CD4-positive, alpha-beta T cell treated with Interleukin-21 for 1 hour (primary cell): ENCODE measurements at regions not wholly inside any gene's neighbourhood (a gene's known extent, or its start where the extent isn't known, plus 50 kb on each side); places are given as distances from the start of the nearest gene placed in this dataset.
"Not testable (repeated sequence)": the region's sequence is repeated elsewhere in the genome, so short reads cannot be mapped to it uniquely, and the experiment has no call there.

Experiments used
- DNase-seq: peaks from one replicate; pipeline ENCODE4 v3.0.0-alpha.2; 2020

DNA sequence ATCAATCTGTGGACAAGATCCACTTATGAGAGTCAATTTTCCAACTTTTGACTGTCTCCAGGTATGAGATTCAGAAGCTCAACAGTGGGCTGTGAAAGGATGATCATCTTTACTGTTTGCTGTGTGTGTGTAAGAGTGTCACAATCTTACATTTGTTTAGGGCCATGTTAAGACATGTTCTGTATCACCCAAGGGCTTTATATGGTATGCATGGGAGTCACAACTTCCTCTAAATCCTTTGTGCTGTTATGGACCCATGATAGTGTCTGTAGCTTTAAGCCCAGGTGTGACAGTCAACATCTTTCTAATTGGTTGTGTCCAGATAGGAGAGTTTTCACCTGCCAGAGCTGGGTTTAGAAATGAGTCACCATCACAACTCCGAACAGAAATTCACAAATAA, 70.2 kb downstream of the ZNF726 start:
- DNase-seq, result not testable (repeated sequence)

DNA sequence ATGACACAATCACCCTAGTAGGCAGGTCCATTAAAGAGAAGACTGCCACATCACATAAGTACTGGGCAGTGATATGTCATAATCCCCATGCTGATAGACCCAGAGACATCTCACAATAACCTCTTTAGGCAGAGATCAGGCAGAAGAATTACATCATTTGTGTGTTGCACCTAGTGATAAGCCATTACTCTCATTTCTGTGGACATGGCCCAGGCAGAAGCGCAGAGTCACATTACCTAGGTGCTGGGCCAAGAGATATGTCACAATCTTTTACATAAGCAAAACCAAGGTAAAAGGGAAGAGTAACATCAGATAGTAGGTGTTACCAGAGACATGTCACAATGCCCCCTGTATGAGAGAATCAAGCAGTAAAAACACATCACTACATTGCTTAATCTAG, 71.9 kb downstream of the ZNF726 start:
- no peak for DNase-seq

DNA sequence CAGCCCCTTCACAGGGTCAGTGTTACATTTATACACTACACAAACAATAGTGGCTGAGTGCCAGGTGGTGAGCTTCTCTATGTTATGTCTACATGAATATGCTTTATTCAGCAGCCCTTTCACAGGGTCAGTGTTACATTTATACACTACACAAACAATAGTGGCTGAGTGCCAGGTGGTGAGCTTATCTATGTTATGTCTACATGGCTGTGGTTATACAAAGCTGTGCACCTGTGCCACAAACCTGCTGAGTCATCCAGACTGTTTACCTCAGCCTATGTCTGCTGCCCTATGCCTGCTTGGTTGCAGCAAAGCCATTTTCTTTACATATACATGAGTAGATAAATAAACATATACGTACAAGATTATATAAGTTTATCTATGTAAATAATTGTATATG, 76.5 kb downstream of the ZNF726 start:
- peak; percentile 15 for DNase-seq

DNA sequence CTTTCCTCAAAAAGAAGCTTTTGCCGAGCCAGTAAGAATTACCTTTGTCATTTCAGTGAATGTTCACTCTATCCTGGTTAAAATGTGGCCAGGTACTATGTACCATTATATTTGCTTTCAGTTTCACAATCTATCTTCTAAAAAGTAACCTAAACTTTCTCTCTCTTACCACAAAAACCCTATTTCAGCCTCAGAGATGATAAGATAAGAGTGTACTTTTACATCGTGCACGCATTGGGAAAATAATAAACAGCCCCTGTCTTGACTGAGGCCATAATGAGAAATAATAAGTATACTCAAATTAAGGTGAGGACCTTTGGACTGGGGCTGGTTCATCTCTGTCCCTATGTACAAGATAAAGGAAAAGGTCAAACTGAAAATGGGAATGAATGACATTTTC, 77.7 kb downstream of the ZNF726 start:
- DNase-seq, result peak; percentile 25

DNA sequence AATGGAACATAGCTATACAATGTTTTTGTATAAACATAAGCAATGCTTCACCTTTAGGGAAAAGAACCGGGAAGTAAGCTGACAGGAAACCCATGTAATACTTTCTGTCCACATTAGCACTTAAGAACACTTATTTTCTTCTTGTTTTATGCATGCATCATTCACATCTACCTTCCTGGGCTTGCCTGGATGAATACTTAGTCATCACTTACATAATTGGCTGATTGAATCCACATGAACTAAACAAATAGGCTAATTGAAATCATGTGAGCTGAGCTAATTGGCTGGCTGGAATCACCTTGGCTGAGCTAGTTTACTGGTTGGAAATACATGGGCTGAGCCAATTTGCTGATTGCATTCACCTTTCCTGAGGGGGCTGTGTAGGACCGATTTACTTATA, 78.8 kb downstream of the ZNF726 start:
- no peak for DNase-seq

DNA sequence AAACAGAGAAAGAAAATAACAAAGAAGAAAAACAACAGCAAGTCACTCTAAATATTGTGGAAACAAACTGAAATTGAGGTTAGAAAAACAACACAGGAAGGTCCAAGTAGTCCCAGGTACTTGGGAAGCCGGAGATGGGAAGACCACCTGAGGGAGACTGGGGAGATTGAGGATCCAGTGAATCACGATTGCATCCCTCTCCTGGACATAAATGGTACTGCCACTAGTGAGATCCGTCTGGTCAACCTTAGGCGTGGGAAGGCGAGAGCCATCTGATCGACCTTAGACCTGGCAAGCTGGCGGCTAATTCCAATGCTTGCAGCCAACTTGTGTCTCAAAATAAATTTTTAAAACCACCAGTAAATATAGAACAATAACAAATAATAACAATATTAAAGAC, 81.9 kb downstream of the ZNF726 start:
- peak; percentile 12 for DNase-seq

DNA sequence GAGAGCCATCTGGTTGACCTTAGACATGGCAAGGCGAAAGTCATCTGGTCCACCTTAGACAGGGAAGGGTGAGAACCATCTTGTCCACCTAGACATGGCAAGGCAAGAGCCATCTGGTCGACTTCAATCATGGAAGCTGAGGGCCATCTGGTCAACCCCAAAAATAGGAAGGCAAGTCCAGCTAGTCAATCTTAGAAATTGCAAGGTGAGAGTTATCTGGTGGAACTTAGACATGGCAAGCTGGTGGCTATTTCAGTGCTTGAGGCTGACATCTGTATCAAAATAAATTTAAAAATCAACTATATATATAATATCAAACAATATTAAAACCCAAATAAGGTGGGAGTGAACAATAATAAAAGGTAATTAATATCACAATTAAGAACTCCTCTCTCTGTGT, 83.9 kb downstream of the ZNF726 start:
- DNase-seq, result no peak

DNA sequence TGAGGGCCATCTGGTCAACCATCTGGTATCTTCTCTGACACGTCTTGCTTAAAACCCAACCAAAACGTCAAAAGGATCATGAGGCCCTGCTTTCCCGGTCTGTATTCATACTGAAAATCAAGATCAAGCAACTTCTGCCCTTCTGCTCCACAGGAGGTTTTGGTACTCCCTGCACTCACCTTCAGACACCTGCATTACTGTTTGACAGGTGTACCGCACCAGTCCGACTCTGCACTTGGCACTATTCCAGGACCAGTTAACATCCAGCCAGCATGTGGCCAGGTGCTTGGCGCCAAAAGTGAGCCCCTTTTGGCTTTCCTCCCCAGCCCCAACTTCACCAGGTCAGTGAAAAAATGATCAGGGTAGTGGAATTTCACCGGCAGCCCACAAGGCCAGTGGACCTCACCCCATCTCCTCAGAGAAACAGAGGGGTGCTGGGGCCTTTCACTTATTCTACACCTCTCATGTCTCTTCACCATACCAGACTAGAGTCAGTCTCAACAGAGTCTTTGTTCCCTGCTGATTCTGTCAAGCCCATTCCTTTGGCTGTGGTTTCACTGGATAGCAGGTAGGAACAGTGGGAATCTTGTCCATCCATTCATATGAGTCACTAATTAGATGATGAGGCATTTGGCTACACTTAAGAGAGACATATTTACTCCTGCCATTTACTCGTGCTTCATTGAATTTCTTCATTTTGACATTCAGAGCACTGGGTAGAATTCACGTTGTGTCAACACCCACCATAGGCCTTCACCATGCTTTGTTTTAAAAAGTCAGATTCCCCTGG, 85.3 kb downstream of the ZNF726 start:
- DNase-seq, result no peak

DNA sequence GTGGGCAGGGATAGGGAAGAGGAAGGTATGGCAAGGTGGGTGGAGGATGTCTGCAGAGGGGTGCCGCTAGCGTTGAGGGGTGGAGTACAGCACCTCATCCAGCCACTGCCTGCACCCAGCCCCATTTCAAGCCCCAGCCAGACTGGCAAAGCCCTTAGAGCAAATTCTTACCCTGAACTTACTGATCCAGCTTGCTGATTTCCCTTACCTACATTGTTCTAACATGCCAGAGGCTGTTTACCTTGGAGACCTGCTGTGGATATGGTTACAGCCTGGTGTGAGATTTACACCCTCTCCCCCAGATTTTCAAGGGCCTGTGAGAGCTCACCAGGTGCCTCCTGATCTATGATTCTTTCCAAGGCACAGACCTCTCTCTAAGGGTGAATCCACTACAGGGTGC, 86.0 kb downstream of the ZNF726 start:
- no peak for DNase-seq

DNA sequence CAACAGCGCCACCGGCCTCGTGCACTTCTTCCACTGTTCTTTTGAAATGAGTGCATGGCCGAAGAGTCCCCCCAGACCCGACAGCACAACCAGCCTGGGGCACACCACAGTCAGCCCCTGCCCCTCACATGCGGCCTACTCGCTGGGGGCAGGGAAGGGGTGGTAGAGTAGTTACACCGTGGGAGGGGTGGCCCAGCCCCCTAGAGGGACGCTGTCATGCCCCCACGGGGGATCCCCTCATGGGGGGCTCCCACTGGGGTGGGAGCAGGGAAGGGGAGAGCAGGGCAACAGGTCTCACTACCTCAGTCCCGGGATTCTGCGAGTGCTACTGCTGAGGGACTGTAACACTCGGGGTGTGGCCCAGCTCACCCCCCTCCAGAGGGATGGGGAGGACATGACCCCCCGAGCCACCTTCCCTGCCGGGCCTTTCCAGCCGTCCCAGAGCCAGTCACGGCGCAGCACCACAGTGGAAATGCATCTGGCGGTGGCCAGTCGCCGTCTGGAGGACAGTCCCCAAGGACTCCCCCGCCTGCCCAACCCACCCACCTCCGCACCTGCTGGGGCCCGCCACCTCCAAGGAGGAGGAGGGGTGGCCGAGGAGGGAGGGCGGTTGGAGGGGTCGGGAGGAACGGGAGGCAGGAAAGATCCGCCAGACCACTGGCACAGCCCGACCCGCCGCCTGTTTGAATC, 84.6 kb upstream of the ZNF254 start:
- no peak for DNase-seq

DNA sequence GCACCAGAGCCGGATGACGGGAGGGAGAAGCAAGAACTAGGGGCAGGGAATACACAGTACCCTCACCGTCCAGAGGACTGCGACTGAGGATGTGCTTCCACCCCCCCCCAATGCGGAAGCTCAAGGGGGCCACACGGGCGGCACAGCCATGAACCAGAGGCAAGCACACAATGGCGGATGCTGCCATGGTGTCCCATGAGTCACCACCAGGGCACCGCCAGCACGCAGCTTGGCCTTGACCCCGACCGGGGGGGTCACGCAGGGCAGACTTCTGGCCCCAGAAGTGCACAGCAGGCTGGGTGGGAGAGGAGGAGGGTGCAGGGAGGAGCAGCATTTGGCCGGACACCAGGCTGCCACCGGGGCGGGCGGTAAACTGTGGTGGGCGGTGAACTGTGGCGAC, 83.5 kb upstream of the ZNF254 start:
- no peak for DNase-seq

DNA sequence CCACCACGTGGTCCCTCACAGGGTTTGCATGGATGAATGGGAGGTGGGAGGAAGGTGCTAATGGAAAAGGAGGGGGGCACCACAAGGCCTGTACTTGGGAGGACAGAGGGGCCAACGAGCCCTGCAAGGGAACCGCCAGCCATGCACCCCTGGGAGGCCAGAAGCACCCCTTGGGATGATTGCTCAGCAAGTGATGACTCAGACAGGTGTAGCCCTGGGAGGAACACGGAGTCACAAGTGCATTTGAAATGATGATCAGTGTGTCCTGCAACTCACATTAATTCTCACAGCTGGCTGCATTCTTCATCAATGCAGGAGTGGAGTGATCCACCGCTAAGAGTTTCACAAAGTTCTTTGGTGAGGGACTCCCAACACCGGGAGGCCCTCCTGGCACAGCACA, 82.8 kb upstream of the ZNF254 start:
- DNase-seq, result no peak

DNA sequence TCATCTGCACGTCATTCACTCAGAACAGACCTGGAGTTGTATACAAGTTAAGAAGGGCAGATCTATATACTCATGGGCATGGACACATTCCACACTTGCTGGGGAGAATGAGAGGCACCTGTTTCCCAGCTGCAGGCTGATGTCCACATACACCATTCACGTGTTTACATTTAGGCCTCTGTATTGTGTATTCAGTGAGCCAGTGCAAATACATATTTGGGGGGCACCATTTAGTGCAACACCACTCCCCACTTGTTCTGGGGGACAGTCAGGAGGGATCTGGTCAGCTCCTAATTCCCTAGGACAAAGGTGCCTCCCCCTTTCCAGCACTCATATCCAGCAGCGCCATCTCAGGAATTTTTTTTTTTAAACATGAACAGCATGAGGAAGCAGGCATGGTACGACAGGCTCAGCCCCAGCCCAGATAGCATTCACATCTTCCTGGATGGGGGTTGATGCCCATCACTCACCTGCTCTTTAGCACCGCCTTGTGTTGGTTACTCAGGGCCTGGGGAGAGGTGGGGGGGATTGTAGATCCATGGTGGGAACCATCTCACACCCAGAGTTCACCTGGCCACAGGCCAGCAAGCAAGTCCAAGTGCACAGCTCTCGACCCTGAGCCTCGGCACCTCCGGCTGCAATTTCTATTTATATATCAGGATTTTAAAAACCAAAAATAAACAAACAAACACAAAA, 56.9 kb upstream of the ZNF254 start:
- no peak for DNase-seq

DNA sequence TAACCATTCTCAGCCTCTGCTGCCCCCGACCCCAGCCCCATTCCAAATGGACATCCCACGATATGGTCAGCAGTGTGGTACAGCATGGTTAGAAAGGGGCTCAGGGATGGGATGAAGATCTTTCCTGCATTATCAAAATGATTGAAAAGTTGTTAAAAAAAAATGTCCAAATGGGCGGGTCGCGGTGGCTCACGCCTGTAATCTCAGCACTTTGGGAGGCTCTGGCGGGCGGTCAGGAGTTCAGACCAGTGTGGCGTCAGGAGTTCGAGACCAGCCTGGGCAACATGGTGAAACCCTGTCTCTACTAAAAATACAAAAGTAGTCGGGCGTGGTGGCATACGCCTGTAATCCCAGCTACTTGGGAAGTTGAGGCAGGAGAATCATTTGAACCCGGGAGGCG, 54.3 kb upstream of the ZNF254 start:
- no peak for DNase-seq

DNA sequence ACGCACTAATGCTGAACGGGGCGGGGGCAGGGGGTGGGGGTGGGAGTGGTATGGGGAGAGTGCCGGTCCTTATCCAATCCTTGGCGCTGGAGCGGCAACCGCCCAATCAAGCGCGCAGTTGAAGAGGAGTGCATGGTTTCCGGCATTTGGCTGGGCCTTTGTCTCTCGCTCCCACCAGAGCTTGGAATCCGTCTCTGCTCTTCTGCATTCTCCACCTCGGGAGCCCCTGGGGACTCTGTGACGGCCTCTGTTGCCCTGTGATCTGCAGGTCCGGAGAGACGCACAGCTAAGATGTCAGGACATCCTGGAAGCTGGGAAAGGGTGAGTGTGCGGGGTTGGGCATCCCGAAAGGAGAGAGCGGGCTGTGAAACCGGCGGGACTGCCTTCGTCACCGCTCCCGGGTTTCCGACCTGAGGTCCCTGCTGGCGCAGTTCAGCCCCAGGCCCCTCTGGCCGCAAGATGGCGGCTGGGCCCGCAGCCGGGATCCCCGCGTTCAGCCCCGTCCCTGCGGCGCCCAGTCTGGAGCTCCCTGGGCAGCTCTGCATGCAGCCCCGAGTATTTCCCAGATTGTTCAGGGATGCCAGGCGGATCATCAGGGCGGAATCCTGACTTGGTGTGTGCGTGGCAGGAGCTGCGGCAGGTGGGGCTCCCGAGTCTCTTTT, 53.6 kb upstream of the ZNF254 start:
- DNase-seq, result peak; percentile 86

DNA sequence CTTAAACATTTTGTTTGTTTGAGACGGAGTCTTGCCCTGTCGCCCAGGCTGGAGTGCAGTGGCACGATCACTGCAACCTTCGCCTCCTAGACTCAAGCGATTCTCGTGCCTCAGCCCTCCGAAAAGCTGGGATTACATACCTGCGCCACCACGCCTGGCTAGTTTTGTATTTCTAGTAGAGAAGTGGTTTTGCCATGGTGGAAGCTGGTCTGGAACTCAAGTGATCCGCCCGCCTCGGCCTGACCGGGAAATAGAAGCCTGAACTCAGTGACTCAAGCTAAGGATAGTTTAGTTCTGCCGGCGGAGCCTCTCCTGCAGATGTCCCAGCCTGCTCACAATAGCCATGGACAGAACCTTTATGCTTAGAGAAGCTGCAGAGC, 53.0 kb upstream of the ZNF254 start:
- peak; percentile 20 for DNase-seq

DNA sequence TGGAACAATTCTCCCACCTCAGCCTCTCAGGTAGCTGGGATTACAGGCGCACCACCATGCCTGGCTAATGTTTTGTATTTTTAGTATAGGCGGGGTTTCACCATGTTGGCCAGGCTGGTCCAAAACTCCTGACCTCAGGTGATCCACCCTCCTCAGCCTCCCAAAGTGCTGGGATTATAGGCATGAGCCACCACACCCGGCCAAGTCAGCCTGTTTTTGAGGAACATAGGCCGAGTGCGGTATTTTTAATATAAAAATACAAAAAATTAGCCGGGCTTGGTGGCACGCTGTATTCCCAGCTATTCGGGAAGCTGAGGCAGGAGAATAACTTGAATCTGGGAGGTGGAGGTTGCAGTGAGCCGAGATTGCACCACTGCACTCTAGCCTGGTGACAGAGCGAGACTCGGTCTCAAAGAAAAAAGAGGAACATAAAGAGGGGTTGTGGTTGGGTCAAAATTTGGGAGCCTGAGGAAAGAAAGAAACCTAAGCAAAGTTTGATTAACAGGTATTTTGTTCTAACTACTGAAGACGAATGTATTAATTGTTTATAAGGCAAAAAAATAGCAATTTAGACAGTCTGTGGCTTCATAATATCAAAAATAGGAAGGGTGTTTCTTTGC, 51.6 kb upstream of the ZNF254 start:
- DNase-seq, result not testable (repeated sequence)
